ENCODE measurements at regions not wholly inside any gene's neighbourhood (a gene's known extent, or its start where the extent isn't known, plus 50 kb on each side); places are given as distances from the start of the nearest gene placed in this dataset.
A peak's percentile ranks its signal among the peaks of the same experiment; 100 is the strongest.

GRCh38 chr1:214154596-214155292 lies 126.2 kb upstream of the SMYD2 start:
- TF ChIP-seq GATA2 (IDR thresholded peaks at IDR 0.05; ENCODE audit: low read depth, low read length) (peak; percentile 33; the same call in 1 of the 2 replicates), GATA3 (IDR thresholded peaks at IDR 0.05; ENCODE audit: low read depth, low read length) (0 out of 2 replicates have a peak, but pooled peaks have one; percentile 36)

Data from SH-SY5Y (cell line).